Loucy (cell line): ENCODE measurements at regions not wholly inside any gene's neighbourhood (a gene's known extent, or its start where the extent isn't known, plus 50 kb on each side); places are given as distances from the start of the nearest gene placed in this dataset.

Source experiments
- H2AFZ ChIP-seq: fragments of 200-600 bp; sonication (generic); 2 replicates; pipeline ENCODE4 v1.6.0; 2016; ENCODE audit warnings: antibody characterized with exemption, mild to moderate bottlenecking, low read length, moderate library complexity
- H3F3A ChIP-seq: fragments of 200-600 bp; 2 replicates; pipeline ENCODE4 v1.6.0; 2016; ENCODE audit warnings: antibody characterized with exemption, low read depth, mild to moderate bottlenecking
- H3K27me3 ChIP-seq: fragments of 200-600 bp; sonication (generic); 2 replicates; pipeline ENCODE4 v1.6.1; 2014; ENCODE audit warnings: low read length, mild to moderate bottlenecking; ENCODE audit not compliant: insufficient read depth, poor library complexity, severe bottlenecking
- H3K36me3 ChIP-seq: fragments of 200-600 bp; sonication (generic); 2 replicates; pipeline ENCODE4 v1.6.1; 2016; ENCODE audit warnings: low read length; ENCODE audit not compliant: insufficient read depth
- H3K4me1 ChIP-seq: fragments of 200-600 bp; sonication (generic); 2 replicates; pipeline ENCODE4 v1.5.1; 2014; ENCODE audit warnings: low read length, mild to moderate bottlenecking; ENCODE audit not compliant: insufficient read depth, poor library complexity, severe bottlenecking
- H3K4me2 ChIP-seq: fragments of 200-600 bp; sonication (generic); 2 replicates; pipeline ENCODE4 v1.6.0; 2014; ENCODE audit warnings: antibody characterized with exemption, low read length, low read depth, mild to moderate bottlenecking; ENCODE audit not compliant: poor library complexity, severe bottlenecking
- H3K4me3 ChIP-seq: fragments of 200-600 bp; sonication (generic); 2 replicates; pipeline ENCODE4 v1.5.1; 2014; ENCODE audit warnings: low read length, mild to moderate bottlenecking, mixed read lengths; ENCODE audit not compliant: poor library complexity, severe bottlenecking
- H3K79me2 ChIP-seq: fragments of 200-600 bp; sonication (generic); 2 replicates; pipeline ENCODE4 v1.6.1; 2014; ENCODE audit warnings: low read length; ENCODE audit not compliant: insufficient read depth
- H3K9ac ChIP-seq: fragments of 200-600 bp; sonication (generic); 2 replicates; pipeline ENCODE4 v1.6.0; 2014; ENCODE audit warnings: mild to moderate bottlenecking, low read depth, low read length, moderate library complexity; ENCODE audit not compliant: poor library complexity, severe bottlenecking
- H3K9me2 ChIP-seq: fragments of 200-600 bp; sonication (generic); replicated peaks from 2 replicates; pipeline ENCODE4 v1.6.1; 2016; ENCODE audit warnings: low read depth, low read length, mixed read lengths
- H3K9me3 ChIP-seq: fragments of 200-600 bp; sonication (generic); 2 replicates; pipeline ENCODE4 v1.6.1; 2014; ENCODE audit warnings: mild to moderate bottlenecking, antibody characterized with exemption, low read length, low read depth; ENCODE audit not compliant: insufficient read depth
- H4K20me1 ChIP-seq: fragments of 200-600 bp; sonication (generic); 2 replicates; pipeline ENCODE4 v1.6.0; 2014; ENCODE audit warnings: antibody characterized with exemption, low read length, mild to moderate bottlenecking; ENCODE audit not compliant: insufficient read depth, poor library complexity, severe bottlenecking
- CTCF ChIP-seq: fragments of 200-600 bp; sonication (generic); conservative IDR thresholded peaks from 2 replicates; pipeline ENCODE4 v1.5.1; 2014; ENCODE audit warnings: mild to moderate bottlenecking, antibody characterized with exemption, low read length
- EZH2phosphoT487 ChIP-seq: fragments of 200-600 bp; IDR thresholded peaks from 2 replicates; pipeline ENCODE4 v1.6.1; 2018; ENCODE audit warnings: antibody characterized with exemption, mild to moderate bottlenecking, moderate library complexity, borderline replicate concordance

- Histone ChIP-seq H3K4me3 (peak overlapping the region; percentile 23), H3K4me2 (peak overlapping the region; percentile 60), H3K4me1 (peaks cover 58% of the 10 kb centered on the region), H3K79me2 (no peaks in the 10 kb centered on the region), H3K9me3 (no peaks in the 10 kb centered on the region), H3K9me2 (no peaks in the 10 kb centered on the region), H4K20me1 (no peaks in the 10 kb centered on the region), H3K9ac (peak overlapping the region; percentile 68), H3K27me3 (no peaks in the 10 kb centered on the region), H3K36me3 (no peaks in the 10 kb centered on the region), H3F3A (peaks cover 4% of the 10 kb centered on the region; the same call in 1 of the 2 replicates), H2AFZ (0 out of 2 replicates have a peak overlapping the region, but pooled peaks have one; percentile 16)
- TF ChIP-seq EZH2phosphoT487 = no peak
- no peak for TF ChIP-seq CTCF
These were observed 547.2 kb downstream of the CD83 start for GRCh38 chr6:14664621-14665315.

DNA sequence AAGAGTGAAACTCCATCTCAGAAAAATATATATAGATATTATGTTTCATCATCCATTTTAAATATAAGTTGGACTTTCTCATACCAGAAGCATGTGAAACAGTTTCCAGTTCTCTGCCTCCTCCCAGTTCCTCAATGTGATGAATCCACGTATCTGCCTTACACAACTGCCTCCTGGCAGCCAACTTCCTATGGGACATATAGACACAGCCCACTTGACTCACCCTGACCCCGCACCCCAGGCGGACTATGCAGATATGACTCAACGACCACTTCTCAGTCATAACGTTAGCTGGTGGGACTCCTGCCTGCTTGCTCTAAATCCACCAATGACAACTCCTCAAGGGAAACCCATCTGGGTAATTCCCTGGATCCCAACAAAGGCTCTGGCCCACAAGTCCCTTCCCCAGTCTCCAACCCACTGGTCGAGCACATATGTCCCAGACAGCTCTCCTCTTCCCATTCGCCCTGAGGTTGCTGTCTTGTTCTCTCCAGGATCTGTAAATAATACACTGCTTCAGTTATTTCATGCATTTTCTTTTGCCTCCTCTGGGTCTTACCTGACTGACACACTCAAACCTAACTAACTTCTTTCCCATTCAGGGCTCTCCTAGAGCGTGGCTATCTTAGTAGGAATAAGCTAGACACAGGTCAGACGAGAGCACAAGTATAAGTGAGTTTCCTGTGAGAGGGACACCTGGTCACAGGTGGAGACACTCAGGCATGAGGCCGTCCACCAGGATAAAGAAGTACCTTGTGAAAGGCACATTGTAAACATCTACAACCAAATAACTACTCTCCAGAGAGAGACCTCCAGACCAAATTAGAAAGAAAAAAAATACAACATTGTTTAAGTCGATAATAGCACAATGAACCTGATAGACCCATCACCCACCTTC, 548.5 kb downstream of the CD83 start:
- H3K4me2 ChIP-seq = no peak overlapping the region
- no peaks in the 10 kb centered on the region for H3K9me3 ChIP-seq
- no peak overlapping the region for H3K9ac ChIP-seq
- H3F3A ChIP-seq = no peaks in the 10 kb centered on the region; the same call in 1 of the 2 replicates
- H3K4me1 ChIP-seq = peaks cover 49% of the 10 kb centered on the region
- no peak overlapping the region for H2AFZ ChIP-seq
- H3K9me2 ChIP-seq = no peaks in the 10 kb centered on the region
- no peaks in the 10 kb centered on the region for H4K20me1 ChIP-seq
- TF ChIP-seq CTCF (no peak), EZH2phosphoT487 (no peak)
- H3K79me2 ChIP-seq = no peaks in the 10 kb centered on the region
- no peaks in the 10 kb centered on the region for H3K27me3 ChIP-seq
- H3K36me3 ChIP-seq = no peaks in the 10 kb centered on the region
- H3K4me3 ChIP-seq = no peak overlapping the region

- no peaks in the 10 kb centered on the region for H3K9me2 ChIP-seq
- no peaks in the 10 kb centered on the region for H3K9me3 ChIP-seq
- no peak overlapping the region for H3K4me3 ChIP-seq
- no peak overlapping the region for H2AFZ ChIP-seq
- H4K20me1 ChIP-seq = no peaks in the 10 kb centered on the region
- H3K36me3 ChIP-seq = no peaks in the 10 kb centered on the region
- peaks cover 39% of the 10 kb centered on the region for H3K4me1 ChIP-seq
- TF ChIP-seq EZH2phosphoT487 (no peak), CTCF (no peak)
- H3K4me2 ChIP-seq = no peak overlapping the region
- no peaks in the 10 kb centered on the region for H3K79me2 ChIP-seq
- no peaks in the 10 kb centered on the region for H3F3A ChIP-seq
- no peak overlapping the region for H3K9ac ChIP-seq
- no peaks in the 10 kb centered on the region for H3K27me3 ChIP-seq
These were observed 553.2 kb downstream of the CD83 start for GRCh38 chr6:14670806-14671205.
